ENCODE measurements at regions not wholly inside any gene's neighbourhood (a gene's known extent, or its start where the extent isn't known, plus 50 kb on each side); places are given as distances from the start of the nearest gene placed in this dataset.

GRCh38 chr6:2439632-2440031 lies 194.2 kb upstream of the GMDS start:
- TF ChIP-seq CTCF (conservative IDR thresholded peaks at IDR 0.05; ENCODE audit: low read depth, low read length) = no peak
- no peak for TF ChIP-seq EZH2 (IDR thresholded peaks at IDR 0.05; ENCODE audit: low read length, unreplicated experiment)
- no peak for TF ChIP-seq EZH2phosphoT487 (IDR thresholded peaks at IDR 0.05; ENCODE audit: borderline replicate concordance, low read length)

Data from PC-3 (cell line).